SH-SY5Y (cell line): ENCODE measurements at regions not wholly inside any gene's neighbourhood (a gene's known extent, or its start where the extent isn't known, plus 50 kb on each side); places are given as distances from the start of the nearest gene placed in this dataset.

Source experiments
- GATA2 ChIP-seq: IDR thresholded peaks from 2 replicates; pipeline ENCODE4 v1.6.1; 2011; ENCODE audit warnings: mild to moderate bottlenecking, low read depth, low read length
- GATA3 ChIP-seq: IDR thresholded peaks from 2 replicates; pipeline ENCODE4 v1.6.1; 2011; ENCODE audit warnings: low read depth, mild to moderate bottlenecking, low read length, moderate library complexity

- TF ChIP-seq GATA2 (no peak), GATA3 (no peak)
Measured at GRCh38 chr2:199646439-199646838, 188.7 kb upstream of the SATB2 start.
